Hindlimb muscle (tissue), 1 donor: ENCODE measurements at regions not wholly inside any gene's neighbourhood (a gene's known extent, or its start where the extent isn't known, plus 50 kb on each side); places are given as distances from the start of the nearest gene placed in this dataset.
A peak's percentile ranks its signal among the peaks of the same experiment; 100 is the strongest.
"Not testable (repeated sequence)": the region's sequence is repeated elsewhere in the genome, so short reads cannot be mapped to it uniquely, and the experiment has no call there.

Experiments
- DNase-seq: peaks from one replicate; pipeline ENCODE4 v3.0.0-alpha.2; 2013

GRCh38 chr3:170814822-170815221 is 55.2 kb downstream of the RPL22L1 start:
- no peak for DNase-seq

DNA sequence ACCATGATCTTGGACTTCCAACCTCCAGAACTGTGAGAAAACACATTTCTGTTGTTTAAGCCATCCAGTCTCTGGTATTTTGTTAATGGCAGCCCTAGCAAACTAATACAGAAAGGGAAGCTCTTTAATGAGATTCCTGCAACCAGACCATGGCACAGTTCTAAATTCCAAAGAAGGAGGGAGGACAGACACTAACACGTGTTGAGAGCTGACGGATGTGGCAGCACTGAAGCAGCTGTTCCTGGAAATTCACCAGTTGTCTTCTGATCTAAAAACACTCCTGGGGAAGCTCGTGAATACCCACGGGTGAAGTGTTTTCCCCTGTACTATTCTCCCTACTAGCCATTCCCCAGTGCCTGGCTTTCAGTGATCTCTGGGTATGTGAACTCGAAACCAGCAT is 56.7 kb downstream of the RPL22L1 start:
- no peak for DNase-seq

DNA sequence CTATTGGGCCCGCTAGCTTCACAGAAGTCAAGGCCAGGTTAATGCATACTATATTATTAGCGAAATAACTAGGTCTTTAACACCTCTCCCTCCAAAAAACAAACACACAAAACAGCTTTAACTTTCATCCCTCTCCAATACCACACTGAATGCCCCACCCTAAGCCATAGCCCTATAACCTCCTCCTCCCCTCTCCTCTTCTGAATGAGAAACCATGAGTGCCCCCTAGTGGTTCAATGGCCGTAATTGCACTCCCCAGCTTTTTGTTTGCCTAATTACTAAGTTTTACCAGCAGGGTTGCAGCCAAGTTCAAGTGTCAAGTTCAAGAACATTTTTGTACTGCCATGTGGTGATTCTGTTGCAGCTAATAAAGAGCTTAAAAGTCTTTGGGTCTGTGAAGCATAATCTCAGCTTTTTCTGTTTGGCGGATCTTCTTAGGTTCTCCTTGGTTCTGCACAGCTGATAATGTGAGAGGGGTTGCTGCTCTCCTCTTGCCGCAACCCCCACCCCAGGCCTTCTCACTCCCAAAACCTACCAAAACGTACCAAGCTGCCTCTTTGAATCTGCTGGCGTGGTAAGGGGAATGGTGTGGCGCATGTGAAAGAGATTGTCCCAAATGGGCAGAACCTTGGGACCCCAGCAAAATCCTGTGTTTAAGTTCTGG is 57.9 kb downstream of the RPL22L1 start:
- DNase-seq = no peak

DNA sequence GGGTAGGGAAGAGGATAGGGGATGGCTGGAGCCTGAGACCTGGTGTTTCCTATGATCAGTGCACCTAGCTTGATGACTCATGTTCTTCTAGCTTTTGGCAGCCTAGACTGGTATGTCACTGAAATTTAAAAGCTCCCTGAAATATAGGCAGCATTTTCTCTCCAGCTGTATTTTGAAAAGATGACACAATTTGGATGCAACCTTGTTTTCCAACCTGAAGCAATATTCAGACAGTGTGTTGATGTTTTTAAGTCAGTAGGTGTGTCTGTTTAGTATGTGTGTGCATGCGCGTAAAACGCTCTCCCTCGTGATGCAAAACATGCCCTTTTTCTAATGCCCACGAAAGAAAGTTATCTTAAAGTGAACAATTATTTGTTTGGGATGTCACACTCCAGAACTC is 58.5 kb downstream of the RPL22L1 start:
- DNase-seq = no peak

GRCh38 chr3:170809975-170810357 is 60.0 kb downstream of the RPL22L1 start:
- no peak for DNase-seq

- no peak for DNase-seq
Observed at GRCh38 chr3:170809007-170809974, 60.7 kb downstream of the RPL22L1 start.

DNA sequence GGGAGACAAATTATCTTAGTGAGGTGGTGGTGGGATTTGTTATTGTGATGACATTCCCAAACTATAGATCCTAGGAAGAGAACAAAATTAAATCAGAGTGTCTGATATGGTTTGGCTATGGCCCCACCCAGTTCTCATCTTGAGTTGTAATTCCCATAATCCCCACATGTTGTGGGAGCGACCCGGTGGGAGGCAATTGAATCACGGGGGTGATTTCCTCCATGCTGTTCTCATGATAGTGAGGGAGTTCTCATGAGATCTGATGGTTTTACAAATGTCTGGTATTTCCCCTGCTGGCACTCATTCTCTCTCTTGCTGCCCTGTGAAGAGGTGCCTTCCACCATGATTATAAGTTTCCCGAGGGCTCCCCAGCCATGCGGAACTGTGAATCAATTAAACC is 62.0 kb downstream of the RPL22L1 start:
- DNase-seq = no peak

DNA sequence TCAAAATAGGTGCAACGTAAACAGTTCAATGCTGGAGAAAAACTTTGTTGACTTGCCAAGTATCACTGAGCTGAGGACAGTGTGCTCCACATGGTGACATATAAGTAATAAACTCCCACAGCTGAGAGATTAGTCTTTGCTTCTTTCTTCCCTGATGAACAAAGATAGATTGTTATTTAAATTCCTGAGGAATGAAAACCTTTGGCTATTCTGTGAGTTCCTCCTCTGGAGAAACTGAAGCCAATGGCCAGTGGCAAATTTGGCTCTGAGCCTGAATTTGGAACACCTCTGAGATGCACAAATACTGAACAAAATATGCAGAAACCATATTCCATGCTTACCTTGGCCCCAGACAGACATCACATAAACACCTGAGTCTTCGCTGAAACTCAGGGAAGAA is 63.3 kb downstream of the RPL22L1 start:
- no peak for DNase-seq

DNA sequence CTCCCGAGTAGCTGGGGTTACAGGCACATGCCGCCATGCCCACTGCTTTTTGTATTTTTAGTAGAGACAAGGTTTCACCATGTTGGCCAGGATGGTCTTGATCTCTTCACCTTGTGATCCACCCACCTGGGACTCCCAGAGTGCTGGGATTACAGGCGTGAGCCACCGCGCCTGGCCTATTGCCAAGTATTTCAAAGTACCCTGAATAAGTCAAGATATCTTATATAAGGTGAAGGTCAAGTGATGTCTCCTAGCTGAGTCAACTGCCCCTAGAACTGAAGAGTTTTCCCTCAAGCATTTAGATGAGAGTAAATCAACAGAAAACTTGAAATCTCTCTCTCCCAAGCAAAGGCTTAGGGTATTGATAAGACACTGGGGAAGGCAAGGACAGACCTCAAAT is 63.9 kb downstream of the RPL22L1 start:
- DNase-seq = no peak

GRCh38 chr3:170805296-170805695 is 64.7 kb downstream of the RPL22L1 start:
- DNase-seq = not testable (repeated sequence)

DNA sequence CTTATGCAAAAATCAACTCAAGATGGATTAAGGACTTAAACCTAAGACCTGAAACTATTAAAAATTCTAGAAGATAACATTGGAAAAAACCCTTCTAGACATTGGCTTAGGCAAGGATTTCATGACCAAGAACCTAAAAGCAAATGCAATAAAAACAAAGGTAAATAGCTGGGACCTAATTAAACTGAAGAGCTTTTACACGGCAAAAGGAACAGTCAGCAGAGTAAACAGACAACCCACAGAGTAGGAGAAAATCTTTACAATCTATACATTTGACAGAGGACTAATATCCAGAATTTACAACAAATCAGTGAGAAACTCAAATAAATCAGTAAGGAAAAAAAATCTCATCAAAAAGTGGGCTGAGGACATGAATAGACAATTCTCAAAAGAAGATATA is 65.4 kb downstream of the RPL22L1 start:
- DNase-seq = not testable (repeated sequence)

GRCh38 chr3:170804078-170804477 is 65.9 kb downstream of the RPL22L1 start:
- DNase-seq = no peak

- DNase-seq = peak; percentile 43
Observed at GRCh38 chr3:170802164-170803151, 67.5 kb downstream of the RPL22L1 start.

DNA sequence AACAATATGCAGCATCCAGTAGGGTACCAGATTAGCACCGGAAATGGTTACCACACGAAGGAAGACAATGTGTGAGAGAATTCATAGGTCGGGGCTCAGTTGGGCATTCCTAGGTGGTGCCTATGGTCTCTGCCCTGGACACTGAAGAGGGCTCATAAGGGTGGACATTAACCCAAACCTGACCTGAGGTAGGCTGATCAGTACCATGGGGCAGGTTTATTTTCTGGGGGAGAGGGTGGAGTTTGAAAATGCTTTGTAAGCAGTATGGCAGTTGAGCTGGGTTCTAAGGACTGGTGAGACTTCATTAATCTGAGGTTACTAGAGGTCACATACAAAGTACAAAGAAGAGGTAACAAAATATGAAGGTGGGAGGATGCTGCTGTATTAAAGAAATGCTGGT is 68.4 kb downstream of the RPL22L1 start:
- DNase-seq = no peak

GRCh38 chr3:170800275-170800674 is 69.7 kb downstream of the RPL22L1 start:
- not testable (repeated sequence) for DNase-seq

GRCh38 chr3:170799009-170799408 is 71.0 kb downstream of the RPL22L1 start:
- DNase-seq = no peak

DNA sequence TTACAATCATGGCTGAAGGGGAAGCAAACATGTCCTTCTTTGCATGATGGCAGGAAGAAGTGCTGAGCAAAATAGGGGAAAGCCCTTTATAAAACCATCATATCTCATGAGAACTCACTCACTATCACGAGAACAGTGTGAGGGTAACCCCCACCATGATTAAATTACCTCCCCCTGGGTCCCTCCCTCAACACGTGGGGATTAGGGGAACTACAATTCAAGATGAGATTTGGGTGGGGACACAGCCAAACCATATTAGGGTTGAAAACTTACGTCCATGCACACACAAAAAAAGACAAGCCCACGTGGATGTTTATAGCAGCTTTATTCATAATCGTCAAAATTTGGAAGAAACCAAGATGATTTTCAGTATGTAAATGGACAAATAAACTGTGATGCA is 72.3 kb downstream of the RPL22L1 start:
- no peak for DNase-seq

GRCh38 chr3:170792471-170792870 is 77.5 kb downstream of the RPL22L1 start:
- peak; percentile 36 for DNase-seq

GRCh38 chr3:170790647-170791046 is 79.3 kb downstream of the RPL22L1 start:
- no peak for DNase-seq

DNA sequence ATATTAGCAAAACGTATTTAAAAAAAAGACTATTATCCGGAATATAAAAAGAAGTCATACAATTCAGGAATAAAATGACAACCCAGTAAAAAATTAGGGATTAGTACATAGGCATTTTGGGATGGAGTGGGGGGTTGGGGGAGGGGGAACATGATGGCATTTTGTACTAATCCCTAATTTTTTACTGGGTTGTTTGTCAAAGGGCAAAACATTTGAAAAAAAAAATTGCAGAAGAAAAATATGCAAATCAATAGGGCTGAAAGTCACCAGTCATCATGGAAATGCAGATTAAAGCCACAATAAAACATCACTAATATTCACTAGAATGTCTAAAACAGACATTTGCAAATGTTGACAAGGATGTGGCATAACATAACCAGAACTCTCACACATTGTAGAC is 82.5 kb downstream of the RPL22L1 start:
- DNase-seq = no peak

GRCh38 chr3:170785454-170785853 is 84.5 kb downstream of the RPL22L1 start:
- DNase-seq = no peak

DNA sequence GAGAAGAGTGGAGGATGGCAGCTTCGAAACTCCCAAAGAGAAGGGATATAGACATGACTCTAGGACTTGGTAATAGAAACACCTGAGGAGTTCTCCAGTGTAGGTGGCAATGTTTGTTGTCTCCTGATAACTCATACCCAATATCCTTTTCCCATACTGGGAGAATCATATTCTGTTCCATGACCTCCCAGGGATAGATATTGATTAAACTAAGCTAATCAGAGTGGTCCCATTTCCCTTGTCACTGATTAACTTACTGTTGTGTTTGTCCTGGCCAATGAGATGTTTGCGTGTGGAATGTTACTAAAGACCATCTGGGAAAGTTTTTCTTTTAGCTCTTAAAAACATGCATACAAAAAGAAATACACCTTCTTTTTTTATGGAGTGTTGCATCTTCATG is 85.6 kb downstream of the RPL22L1 start:
- no peak for DNase-seq

DNA sequence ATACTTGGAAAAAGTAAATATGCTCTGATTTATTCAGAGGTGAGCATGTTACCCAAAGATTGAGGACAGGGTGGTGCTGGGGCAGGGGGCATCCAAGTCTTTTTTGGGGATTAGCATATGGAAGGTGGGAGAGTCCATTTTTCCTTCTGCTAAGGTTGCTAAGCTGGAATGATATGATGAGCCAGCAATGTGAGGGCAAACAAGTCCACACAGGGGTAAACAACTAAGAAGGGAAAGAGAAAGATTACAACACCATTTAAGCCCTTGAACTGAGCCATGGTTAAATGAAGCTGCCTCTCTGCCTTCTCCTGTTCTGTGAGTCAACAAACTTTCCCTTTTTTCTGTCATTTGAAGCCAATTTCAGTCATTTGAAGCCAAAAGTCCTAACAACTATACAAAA is 89.0 kb downstream of the RPL22L1 start:
- no peak for DNase-seq
